HFF-Myc (cell line): ENCODE measurements at regions not wholly inside any gene's neighbourhood (a gene's known extent, or its start where the extent isn't known, plus 50 kb on each side); places are given as distances from the start of the nearest gene placed in this dataset.

Experiments
- DNase-seq: peaks from one replicate; pipeline ENCODE4 v3.0.0-alpha.2; 2011; ENCODE audit warnings: low read depth; ENCODE audit errors: extremely low read depth
- H3K4me3 ChIP-seq: replicated peaks from 2 replicates; pipeline ENCODE4 v1.5.1; 2011; ENCODE audit warnings: low read depth, mild to moderate bottlenecking, control low read depth, low read length
- TF ChIP-seq, protein P1 (sequence below): IDR thresholded peaks from 2 replicates; pipeline ENCODE4 v1.5.1; 2012; ENCODE audit warnings: mild to moderate bottlenecking, low read depth, low read length, control low read depth; ENCODE audit errors: missing control alignments

DNA sequence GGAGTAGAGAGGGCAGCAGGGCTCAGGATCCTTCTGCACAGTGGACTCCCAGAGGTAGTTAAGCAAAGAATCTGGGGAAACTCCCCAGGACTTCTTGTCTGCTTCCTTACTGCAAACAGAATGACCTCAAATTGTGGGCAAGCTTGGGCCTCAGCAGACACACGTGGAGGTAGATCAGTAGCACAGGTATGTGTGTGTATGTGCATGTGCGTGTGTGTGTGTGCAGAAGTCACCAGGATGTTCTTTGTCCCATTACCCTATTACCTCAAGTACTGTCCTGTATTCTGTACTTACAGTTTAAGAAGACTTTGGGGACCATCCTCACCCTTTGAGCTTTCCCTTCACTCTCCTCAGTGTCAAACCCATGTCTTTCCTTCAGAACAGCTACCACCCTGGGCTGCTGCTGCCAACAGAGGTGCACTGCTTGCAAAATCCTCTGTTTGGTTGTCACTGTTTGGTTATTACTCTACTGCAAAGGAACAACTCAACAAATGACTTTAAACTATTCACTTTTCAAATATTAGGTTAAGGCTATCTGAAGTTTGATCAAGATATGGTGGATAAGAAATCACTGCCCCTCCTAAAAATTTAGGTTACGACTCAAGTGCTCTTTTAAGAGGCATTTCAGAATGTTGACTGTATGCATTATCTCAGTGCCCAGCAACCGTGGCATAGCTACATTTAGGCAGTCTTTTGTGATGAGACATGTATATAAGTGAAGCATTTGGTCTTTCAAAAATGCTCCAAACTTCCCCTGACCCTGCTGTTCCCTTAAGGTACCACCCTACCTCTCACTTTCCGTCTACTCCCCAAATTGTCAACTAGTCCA, 78.2 kb upstream of the MBIP start:
- TF ChIP-seq, protein P1, sequence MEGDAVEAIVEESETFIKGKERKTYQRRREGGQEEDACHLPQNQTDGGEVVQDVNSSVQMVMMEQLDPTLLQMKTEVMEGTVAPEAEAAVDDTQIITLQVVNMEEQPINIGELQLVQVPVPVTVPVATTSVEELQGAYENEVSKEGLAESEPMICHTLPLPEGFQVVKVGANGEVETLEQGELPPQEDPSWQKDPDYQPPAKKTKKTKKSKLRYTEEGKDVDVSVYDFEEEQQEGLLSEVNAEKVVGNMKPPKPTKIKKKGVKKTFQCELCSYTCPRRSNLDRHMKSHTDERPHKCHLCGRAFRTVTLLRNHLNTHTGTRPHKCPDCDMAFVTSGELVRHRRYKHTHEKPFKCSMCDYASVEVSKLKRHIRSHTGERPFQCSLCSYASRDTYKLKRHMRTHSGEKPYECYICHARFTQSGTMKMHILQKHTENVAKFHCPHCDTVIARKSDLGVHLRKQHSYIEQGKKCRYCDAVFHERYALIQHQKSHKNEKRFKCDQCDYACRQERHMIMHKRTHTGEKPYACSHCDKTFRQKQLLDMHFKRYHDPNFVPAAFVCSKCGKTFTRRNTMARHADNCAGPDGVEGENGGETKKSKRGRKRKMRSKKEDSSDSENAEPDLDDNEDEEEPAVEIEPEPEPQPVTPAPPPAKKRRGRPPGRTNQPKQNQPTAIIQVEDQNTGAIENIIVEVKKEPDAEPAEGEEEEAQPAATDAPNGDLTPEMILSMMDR, result no peak
- DNase-seq, result no peak

DNA sequence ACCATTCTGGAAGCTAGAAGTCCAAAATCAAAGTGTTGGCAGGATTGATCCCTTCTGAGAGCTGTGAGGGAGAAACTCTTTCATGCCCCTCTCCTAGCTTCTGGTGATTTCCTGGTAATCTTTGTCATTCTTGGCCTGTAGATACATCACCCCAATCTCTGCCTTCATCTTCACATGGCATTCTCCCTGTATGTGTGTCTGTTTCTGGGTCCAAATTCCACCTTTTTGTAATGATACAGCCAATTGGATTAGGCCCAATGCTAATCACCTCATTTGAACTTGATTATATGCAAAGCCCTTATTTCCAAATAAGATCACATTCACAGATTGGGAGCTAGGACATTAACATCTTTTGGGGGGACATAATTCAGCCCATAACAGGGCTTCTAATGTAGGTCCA, 76.9 kb upstream of the MBIP start:
- no peak for DNase-seq
- no peak overlapping the region for H3K4me3 ChIP-seq
- TF ChIP-seq, protein P1, result no peak

More for the DNA sequence above, 78.2 kb upstream of the MBIP start:
- no peak overlapping the region for H3K4me3 ChIP-seq

DNA sequence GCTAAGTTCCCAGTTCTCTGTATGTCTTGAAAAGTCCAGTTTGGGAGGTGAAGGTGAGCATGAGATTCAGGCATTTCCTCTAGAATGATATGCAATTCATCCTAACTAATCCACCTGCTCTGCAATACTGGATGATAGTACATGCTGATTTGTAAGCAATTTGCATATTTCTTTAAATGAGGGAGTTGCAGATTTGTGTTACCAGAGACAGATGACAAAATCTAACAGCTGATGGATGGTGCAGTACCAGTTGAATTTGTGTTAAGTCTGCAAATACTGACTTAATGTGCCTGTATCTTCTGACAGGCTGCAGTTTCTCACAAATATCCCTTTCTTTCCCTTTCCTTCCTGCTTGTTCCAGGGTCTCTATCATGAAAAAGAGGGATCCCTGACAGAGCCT, 76.4 kb upstream of the MBIP start:
- no peak for DNase-seq
- no peak overlapping the region for H3K4me3 ChIP-seq
- TF ChIP-seq, protein P1, result no peak

DNA sequence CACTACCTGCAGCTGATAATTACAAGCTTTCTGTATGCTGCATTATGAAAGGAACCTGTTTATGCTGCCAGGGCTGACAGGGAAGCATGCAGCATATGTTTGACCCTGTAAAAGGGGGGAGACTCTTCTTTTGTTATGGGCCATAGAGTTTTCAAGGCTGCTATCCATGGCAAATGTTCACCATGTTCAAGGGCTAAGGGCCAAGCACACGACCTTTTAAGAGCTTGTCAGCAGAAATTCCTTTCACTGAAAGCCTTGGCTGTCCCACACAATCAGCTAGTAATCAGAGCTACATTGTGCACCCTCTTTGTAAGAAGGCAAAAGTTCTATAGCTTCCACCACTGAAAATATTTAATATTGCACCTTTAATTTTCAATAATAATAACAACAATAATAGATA, 74.2 kb upstream of the MBIP start:
- H3K4me3 ChIP-seq, result no peak overlapping the region
- no peak for DNase-seq
- TF ChIP-seq, protein P1, result no peak

DNA sequence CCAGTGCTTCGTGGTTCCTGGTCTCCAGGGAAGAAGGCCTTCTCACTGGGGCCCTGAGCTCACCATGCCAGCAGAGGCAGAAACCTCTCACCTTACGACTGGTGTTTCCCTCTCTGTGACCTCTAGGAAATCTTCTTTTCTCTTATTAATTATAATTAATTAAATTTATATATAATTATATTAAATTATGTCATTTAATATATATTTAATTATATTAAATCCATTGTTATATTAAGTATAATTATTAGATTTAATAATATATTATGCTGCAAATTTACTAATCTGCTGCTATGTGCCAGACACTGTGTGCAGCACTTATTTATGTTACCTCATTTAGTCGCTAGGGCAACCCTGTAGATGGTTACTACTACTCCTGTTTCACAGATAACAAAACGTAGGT, 70.3 kb upstream of the MBIP start:
- DNase-seq, result no peak
- no peak overlapping the region for H3K4me3 ChIP-seq
- TF ChIP-seq, protein P1, result no peak

DNA sequence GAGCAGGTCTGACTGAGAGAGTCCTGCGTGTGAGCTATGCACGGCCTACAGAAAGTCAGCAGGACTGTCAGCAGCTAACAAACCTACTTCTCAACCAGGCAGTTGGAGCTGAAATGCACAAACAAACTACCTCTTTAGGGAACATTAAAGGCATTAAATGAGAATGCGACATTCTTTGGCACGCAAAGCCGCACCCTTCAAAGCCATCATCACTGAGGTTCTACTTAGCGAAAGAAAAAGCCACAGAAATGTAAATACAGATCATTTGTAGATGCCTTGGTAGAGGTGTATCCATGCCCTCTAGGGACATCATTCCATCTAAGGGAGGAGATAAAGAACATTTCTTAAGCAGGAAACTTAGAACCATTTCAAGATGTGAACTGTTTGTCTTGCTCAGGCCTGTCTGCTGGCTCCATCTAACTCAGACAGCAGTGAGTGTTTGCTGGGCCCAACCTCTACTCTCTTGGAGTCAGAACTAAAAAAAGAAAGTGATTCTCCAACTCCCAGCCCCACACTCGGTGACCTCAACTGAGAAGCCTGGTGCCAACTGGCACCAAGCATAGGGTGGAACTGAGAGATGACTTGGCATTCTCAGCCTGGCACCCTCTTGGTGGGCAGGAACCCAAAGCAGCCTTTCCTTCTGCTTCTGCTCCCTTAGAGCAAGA, 63.5 kb upstream of the MBIP start:
- TF ChIP-seq, protein P1, result no peak
- no peak for DNase-seq
- no peak overlapping the region for H3K4me3 ChIP-seq
